NCI-H2196 (cell line): ENCODE measurements at regions not wholly inside any gene's neighbourhood (a gene's known extent, or its start where the extent isn't known, plus 50 kb on each side); places are given as distances from the start of the nearest gene placed in this dataset.
"Not testable (repeated sequence)": the region's sequence is repeated elsewhere in the genome, so short reads cannot be mapped to it uniquely, and the experiment has no call there.

ENCODE experiments used
- DNase-seq: peaks from one replicate; lab custom pipeline; 2025; ENCODE audit not compliant: unreplicated experiment; lab: John Stamatoyannopoulos, UW

DNA sequence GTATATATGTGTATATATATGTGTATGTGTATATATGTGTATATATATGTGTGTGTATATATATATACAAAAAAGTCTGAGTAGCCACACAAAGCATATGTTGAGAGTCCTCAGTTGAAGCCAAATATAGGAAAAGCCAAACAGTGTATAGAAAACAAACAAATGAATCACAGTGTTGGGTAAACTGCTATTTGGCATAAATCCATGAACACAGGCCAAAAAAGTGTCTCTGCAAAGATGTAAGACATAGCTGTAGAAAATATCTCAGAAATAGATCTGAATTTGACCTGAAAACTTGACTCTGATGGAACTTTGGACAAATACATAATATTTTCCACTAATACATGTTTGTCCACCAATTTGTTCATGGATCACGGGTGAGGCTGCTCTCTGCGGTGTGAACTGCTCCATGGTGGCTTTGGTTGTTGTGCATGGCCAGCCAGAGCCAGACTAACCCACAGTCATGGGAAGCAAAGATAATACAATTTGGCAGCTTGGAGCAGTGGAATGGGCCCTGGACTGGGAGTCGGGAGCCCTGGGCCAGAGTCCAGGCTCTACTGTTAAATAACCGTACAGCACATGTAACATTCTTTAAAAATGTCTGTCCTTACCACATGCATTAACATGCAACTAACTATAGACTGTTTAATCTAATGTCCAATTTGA is 76.9 kb upstream of the EED start:
- no peak for DNase-seq

DNA sequence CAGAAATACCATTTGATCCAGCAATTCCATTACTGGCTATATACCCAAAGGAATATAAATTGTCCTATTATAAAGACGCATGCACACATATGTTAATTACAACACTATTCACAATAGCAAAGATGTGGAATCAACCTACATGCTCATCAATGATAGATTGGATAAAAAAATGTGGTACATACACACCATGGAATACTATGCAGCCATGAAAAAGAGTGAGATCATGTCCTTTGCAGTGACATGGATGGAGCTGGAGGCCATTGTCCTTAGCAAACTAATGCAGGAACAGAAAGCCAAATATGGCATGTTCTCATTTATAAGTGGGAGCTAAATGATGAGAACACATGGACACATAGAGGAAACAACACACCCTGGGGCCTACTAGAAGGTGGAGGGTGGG is 78.3 kb upstream of the EED start:
- not testable (repeated sequence) for DNase-seq

DNA sequence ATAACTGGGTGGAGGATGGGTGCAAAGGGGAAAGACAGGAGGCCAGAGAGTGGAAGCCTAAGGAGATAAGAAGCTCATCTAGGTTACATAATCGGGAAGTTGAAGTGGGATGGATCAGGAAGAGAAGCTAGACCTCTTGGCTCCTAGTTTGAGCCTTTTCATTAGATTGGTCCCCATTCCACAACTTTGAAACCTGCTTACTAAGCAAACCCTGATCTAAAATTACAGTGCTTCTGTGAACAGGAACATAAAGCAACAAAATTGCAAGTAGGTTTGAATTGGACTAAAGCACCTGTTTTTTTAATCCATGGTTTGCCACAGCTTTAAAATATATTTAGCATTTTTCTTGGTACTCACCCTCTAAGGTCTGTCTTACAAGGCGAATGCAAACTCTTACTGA is 80.4 kb upstream of the EED start:
- no peak for DNase-seq

DNA sequence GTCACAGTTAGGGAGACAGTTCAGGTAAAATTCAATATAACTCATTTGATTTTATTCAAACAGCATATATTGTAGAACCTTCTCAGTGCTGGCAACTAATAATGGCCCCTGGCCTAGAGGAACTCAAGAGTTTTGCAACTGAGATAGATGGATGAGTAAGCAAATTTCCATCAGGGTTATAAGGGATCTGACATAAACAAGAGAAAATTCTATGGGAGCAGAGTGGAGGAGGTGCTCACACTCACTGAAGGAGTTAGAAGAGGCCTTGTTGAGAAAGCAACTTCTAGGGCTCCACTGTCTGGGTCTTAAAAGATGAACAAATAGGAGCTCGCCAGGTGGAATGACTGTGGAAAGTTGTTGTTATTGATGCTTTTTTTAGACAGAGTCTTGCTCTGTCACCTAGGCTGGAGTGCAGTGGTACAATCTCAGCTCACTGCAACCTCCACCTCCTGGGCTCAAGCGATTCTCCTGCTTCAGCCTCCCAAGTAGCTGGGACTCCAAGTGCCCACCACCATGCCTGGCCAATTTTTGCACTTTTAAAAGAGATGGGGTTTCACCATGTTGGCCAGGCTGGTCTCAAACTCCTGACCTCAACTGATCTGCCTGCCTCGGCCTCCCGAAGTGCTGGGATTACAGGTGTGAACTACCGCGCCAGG is 81.2 kb upstream of the EED start:
- not testable (repeated sequence) for DNase-seq

DNA sequence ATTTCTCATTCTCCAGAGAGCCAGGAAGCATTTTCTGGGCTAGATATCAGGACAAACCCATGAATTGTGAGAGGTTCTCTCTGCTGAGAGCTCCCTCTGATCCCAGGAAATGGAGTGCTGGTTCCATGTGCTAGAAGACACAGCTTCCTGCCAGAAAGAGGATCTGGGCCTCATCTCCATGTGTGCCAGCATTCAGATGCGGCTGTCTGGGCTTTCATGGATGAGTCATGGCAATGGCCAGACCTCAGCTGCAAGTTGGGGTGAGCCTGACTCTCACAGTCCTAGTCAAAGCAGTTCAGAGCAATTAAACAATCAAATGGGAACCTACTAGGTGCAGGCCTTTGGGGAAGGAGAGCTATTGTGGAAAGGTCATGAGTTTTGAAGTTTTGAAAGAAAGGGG is 82.3 kb upstream of the EED start:
- DNase-seq: no peak

DNA sequence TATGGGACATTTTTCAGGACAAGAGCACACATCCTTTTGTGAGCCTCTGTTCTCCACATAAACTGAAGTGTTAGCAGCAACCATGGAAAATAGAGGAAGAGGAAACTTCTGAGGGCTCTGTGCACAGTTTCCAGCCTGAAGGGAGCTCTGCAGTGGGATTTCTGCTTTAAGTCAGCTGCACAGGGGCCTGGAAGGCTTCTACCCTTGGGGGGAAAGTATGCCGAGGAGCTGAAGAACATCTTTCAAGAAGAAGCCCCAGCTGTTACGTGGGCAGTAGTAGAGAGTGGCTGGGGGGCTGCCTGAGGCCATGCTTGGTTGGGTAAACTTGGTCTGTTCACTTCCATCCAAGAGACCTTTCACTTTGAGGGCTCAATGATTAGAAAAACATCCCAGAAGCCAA is 82.7 kb upstream of the EED start:
- DNase-seq: no peak

DNA sequence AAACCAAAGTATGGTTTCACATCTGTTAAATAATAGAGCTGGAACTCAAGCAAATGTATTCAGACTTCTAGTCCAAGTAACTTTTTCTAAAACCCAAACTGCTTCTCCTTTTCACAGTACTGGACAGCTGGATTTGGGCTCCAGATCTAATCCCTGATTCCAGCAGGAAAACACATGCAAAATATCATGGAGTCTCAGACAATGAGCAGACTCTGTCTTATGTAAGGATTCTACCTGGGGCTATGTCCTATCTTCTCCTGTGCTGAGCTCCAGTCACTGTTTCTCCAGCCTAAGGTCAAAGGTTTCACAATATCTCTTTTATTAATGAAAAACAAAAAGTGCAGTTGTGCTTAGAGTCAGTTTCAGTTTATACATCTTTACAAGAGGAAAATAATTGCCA is 83.2 kb upstream of the EED start:
- no peak for DNase-seq

DNA sequence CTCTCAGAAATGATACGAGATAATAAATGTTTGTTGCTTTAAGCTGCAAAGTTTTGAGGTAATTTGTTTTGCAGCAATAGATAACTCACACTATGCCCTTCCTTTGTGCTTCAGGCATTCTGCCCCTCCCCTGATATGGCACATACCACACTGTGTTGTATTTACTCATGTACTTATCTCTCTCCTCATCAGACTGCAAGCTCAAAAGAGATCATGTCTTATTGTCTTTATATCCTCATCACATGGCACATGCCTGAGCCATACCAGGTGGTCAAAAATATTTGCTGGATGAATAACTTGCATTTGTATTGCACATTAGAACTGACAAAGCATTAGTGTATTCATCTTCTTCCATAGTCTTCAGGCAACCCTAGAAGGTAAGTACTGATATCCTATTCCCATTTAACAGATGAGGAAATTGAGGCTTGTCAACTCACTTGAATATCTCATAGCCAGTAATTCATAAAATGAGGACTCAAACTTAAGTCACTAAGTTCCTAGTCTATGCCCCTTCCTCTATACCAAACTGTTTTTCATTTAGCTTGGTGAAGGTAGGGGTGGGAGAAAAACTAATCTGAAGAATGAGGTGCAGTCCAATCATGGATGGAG is 83.9 kb upstream of the EED start:
- DNase-seq: no peak

DNA sequence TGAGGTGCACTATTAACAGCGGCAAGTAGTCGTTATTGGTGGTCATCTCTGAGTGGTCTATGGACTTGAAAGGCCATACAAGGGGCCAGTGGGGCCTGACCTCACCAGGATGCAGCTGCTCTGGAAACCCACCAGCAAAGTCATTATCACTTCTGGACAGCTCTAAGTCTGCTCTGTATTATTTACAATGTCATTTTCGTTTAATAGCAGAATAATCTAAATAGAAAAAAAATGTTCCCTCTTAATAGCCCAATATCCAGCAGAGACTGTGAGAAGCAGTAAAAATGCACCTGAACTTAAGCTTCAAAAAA is 85.0 kb upstream of the EED start:
- DNase-seq: no peak

DNA sequence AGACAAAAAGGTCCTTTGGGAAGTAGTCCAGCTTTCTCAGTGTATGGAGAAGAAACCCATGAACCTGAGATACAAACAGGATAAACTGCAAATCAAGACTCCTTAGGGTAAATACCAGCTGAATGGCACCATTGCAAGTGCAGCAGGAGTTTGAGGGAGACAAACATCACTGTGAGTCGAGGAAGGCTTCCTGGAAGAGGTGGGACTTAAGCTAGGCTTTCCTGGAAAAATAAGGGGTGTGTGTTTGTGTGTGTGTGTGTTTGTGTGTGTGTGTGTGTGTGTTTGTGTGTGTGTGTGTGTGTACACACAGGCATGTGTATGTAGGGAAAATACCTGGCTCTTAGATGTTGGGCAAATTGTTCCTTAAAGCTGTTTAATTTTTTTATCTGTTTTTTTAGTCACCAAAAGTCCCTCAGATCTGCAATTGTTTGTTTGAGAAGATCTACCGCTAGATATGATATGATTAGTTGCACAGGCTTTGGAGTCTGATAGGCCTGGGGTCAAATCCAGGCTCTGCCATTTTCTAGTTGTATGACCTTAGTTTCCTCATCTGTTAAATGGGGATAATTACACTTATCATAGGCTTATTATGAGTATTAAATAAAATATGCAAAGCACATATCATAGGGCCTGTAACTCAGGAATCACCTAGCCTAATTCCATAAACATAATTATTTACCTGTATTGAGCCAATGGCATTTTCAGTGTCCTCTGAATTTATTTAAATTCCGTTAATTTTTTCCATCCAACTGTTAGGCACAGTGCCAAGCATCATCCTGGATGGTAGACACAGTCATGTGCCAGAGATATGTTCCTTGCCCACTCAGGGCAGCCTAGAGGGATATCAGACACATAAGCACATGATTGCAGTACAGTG is 85.6 kb upstream of the EED start:
- no peak for DNase-seq

DNA sequence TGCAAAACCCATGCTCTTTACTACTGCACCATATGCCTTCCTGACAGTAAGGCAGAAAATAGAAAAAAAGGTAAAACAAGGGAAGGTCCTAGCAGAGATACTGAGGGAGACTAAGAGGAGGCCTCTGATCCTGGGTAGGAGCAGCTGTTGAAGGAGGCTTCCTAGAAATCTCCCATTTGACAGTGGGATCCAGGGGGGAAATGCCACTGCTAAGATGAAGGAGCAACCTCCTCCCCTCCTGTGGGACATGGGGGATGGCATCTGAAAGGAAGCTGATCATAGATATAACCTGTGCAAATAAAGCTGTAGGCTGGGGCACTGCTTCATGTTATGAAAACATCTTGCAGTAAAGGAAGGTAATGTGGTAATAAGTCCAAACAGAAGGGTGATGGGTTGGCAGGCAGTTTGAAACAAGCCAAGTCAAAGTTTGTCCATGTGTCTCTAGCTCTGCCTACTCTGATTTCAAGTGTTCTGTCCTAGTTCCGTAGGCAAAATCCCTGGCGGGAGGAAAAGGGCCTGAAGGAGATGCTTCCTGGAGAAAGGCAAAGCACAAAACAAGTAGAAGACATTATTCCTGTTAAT is 86.7 kb upstream of the EED start:
- DNase-seq: no peak

DNA sequence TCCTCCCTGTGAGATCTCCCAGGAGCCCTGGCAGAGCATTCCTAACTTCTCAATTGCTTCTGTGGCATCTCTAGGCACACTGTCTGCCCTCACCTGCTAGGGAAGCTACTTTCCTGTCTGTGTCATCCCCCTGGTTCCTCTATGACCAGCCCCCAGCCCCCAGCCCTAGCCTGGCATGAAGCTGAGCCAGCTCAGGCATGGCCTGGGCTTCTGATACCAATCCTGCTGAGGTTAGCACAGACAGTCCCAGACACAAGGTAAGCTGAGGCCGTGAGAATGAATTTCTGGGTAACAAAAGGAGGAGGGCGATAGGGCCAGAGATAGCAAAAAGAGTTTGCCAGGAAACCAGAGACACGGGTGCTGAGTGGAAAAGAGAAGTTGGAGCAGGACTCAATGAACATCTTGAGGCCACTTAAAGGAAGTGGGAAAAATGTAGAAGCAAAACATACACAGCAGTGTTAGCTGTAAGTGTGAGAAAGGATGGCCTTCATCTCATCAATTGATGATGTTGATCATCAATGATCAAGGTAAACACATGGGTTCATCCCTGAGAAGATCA is 87.6 kb upstream of the PICALM start:
- DNase-seq: no peak

DNA sequence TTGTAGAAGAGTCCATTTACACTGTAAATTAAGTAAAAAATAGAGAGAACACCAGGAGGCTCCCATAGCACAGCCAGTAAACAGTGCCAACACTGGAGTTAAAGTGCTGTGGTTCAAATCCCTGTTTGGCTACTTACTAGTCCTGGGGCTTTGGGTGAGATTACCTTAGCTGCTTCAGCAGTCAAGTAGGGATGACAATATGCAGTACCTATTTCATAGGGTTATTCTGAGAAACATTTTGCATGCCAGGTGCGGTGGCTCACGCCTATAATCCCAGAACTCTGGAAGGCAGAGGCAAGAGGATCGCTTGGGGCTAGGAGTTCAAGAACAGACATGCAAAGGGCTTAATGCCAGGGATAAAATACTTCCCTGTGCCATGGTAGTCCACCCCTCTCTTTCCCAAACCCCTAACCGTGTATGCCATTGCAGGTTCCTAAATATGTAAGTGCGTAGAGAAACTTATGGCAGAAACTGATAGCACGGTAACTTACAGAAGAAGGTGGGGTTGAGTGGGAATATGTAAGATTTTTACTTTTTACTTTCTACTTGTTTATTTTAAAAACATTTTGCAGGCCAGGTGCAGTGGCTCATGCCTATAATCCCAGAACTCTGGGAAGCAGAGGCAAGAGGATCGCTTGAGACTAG is 86.4 kb upstream of the PICALM start:
- DNase-seq: no peak

DNA sequence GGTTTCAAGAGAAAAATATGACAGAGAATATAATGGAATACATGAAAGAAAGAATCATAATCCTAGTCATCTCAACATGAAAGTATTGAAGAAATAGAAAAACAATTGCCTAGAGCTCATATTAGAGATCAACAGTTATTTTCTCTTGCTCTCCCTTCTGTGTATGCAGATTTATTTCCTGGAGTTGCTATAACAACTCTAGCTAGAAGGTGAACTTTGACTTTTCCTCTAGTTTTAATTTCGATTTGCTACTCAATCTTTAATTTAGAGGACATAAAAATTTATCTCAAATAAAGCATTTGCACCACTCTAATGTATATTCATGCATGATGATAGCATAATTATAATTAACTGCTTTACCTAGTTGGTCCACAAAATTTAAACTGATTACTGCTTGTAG is 84.6 kb upstream of the PICALM start:
- no peak for DNase-seq

DNA sequence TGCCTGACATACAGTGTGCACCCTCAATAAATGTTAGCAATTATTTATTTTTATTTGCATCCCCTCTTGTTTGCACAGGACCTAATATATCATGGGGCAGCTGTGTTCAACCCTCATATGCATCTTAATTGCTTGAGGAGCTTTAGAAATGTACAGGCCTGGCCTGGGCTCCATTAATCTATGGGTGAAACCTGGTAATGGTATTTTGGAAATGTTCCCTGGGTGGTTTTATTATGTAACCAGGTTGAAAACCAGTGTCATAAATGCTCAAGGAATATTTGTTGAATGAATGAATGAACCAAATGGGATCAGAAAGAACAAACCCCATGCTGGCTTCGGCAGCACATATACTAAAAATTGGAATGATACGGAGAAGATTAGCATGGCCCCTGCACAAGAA is 84.0 kb upstream of the PICALM start:
- no peak for DNase-seq

DNA sequence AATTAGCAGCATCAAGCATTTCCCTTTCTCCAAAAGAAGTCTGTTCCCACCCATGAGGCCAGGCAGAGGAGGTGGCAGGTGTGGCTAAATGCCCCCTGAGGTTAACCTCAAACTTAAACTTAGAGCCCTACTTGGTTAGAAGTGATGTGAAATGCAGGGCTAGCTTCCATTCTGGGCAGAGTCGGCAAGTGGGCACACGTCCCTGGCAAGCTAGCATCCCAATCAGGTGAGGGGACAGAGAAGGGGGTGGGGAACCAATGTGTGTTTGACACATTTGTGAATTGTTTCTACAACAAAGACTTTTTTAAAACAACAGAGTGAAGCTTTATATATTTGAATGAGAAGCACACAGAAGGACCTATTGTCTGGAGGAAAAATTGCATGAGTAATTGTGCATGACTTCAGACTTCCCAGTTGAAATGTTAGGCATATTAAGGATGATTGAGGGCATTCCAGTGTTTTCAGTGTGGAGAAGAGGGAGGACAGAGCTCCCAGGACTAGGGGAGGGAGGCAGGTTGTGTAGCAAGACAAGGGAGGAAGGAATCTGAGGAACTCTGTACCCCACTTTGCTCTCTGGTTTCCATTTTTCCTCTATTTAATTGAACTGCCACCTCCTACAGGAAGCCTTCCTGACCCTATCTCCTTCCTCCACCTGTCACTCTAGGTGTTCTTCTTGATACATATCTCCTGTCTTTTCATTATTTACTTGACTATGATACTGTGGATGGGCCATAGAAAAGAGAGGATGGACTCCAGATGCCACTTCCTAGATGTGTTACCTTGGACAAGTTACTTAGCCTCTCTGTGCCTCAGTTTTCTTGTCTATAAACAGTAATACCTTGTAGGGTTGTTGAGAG is 83.3 kb upstream of the PICALM start:
- no peak for DNase-seq

DNA sequence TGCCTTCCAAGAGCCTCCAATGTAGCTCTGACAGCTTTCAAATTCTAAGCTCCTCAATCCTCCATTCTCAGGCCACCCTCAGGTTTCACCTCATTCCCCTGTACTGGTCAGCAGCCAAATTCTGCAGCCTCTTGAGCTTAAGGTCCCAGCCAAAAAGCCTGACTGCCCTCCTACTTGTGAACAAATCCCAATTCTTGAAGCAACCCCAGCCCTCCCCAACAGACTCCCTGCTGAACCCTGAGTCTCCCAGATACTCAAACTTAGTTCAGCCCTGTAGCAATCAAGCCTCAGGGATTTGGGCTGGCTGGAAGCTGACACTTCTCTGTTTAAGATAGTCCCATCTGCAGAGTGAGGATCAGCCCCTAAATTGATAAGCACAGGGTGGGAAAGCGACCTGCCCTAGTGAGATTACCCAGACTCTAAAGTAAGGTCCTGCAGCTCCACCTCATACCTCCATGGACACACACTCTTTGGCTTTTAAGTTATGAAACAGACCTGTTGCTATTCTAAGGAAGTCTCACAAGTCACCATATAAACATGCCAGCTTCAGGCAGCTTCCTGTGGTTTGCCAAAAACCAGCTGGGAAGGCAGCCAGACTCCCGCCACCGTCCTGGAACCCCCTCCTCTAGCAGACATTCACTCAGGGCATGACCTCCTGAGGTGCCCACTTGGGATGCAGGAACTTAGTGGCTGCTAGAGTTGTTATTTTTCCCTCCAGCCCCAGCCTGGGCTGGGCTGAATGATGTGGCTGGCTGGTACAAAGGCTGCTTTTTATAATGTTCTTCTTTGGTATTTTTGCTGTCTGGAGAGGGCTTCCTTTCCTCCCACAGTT is 82.5 kb upstream of the PICALM start:
- peak; percentile 21 for DNase-seq

DNA sequence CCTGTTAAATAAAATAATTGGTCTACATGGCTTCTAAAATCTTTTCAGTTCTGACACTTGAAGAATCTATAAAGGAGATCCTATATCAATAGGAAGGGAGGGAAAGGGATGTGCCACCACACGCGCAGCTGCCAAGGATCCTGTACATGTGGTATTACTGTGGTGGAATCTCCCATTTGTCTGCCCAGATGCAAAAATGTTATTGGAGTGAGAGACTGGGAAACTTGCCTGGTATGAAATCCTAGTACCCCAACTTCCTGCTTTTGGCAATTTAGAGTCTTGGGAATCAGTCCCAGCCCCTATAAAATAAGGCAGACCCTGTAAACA is 81.9 kb upstream of the PICALM start:
- no peak for DNase-seq

DNA sequence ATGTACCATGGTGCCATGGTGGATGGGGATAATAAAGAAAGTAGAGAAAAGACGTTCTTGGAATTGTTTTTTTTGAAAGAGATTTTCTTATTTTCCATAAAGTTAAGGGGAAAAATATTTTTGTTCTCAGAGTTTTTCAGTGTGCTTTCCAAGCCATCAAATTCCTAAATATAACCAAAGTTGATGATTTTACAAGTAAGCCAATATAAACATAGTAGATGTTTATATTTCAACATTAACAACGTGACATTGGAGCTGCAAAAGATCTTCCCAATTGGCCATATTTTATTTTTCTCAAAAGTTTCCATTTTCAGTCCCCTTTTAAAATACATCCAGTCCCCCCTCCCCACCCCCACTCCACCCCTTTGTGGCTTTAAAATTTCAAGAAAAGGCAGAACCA is 80.9 kb upstream of the PICALM start:
- DNase-seq: no peak
